ENCODE measurements at regions not wholly inside any gene's neighbourhood (a gene's known extent, or its start where the extent isn't known, plus 50 kb on each side); places are given as distances from the start of the nearest gene placed in this dataset.
"Not testable (repeated sequence)": the region's sequence is repeated elsewhere in the genome, so short reads cannot be mapped to it uniquely, and the experiment has no call there.

- DNase-seq = not testable (repeated sequence)
These were observed 102.6 kb upstream of the OTOS start for GRCh38 chr2:240243049-240243448.

- DNase-seq = no peak
These were observed 104.1 kb upstream of the OTOS start for GRCh38 chr2:240244543-240244942.

GRCh38 chr2:240245184-240245583 is 104.7 kb upstream of the OTOS start:
- no peak for DNase-seq

GRCh38 chr2:240245706-240246105 is 105.2 kb upstream of the OTOS start:
- no peak for DNase-seq

GRCh38 chr2:240246173-240246820 is 105.8 kb upstream of the OTOS start:
- DNase-seq = no peak

GRCh38 chr2:240247241-240247867 is 106.9 kb upstream of the OTOS start:
- no peak for DNase-seq

- no peak for DNase-seq
These were observed 107.6 kb upstream of the OTOS start for GRCh38 chr2:240247868-240248720.

- peak; percentile 51 for DNase-seq
These were observed 108.4 kb upstream of the OTOS start for GRCh38 chr2:240248721-240249422.

GRCh38 chr2:240249423-240250149 is 109.1 kb upstream of the OTOS start:
- peak; percentile 48 for DNase-seq

GRCh38 chr2:240250150-240250984 is 109.9 kb upstream of the OTOS start:
- DNase-seq = peak; percentile 50

GRCh38 chr2:240250985-240251847 is 110.8 kb upstream of the OTOS start:
- peak; percentile 61 for DNase-seq

GRCh38 chr2:240251848-240252190 is 111.4 kb upstream of the OTOS start:
- no peak for DNase-seq

- DNase-seq = no peak
These were observed 111.9 kb upstream of the OTOS start for GRCh38 chr2:240252191-240252871.

- peak; percentile 44 for DNase-seq
These were observed 112.5 kb upstream of the OTOS start for GRCh38 chr2:240252872-240253511.

GRCh38 chr2:240253583-240254145 is 113.2 kb upstream of the OTOS start:
- DNase-seq = no peak

- DNase-seq = peak; percentile 42
These were observed 114.1 kb upstream of the OTOS start for GRCh38 chr2:240254337-240255164.

GRCh38 chr2:240255165-240255491 is 114.7 kb upstream of the OTOS start:
- DNase-seq = peak; percentile 52
